Keratinocyte (primary cell): ENCODE measurements at regions not wholly inside any gene's neighbourhood (a gene's known extent, or its start where the extent isn't known, plus 50 kb on each side); places are given as distances from the start of the nearest gene placed in this dataset.

Experiments used
- CTCF ChIP-seq, 3 experiments: IDR thresholded peaks in 1 of 3; conservative IDR thresholded peaks in 1 of 3; optimal IDR thresholded peaks in 1 of 3; 2 replicates in 2 of 3; 3 replicates in 1 of 3; pipeline versions ENCODE3 to v1.5.1; 2011; ENCODE audit warnings: low read length in 3 of 3, mild to moderate bottlenecking in 3 of 3, moderate library complexity in 2 of 3, control low read depth in 1 of 3, inconsistent platforms in 1 of 3; ENCODE audit not compliant: insufficient read depth in 2 of 3; ENCODE audit errors: extremely low read depth in 1 of 3
- EZH2 ChIP-seq: IDR thresholded peaks from one replicate; pipeline ENCODE4 v1.6.1; 2012; ENCODE audit warnings: inconsistent platforms, mild to moderate bottlenecking, low read length, moderate library complexity

DNA sequence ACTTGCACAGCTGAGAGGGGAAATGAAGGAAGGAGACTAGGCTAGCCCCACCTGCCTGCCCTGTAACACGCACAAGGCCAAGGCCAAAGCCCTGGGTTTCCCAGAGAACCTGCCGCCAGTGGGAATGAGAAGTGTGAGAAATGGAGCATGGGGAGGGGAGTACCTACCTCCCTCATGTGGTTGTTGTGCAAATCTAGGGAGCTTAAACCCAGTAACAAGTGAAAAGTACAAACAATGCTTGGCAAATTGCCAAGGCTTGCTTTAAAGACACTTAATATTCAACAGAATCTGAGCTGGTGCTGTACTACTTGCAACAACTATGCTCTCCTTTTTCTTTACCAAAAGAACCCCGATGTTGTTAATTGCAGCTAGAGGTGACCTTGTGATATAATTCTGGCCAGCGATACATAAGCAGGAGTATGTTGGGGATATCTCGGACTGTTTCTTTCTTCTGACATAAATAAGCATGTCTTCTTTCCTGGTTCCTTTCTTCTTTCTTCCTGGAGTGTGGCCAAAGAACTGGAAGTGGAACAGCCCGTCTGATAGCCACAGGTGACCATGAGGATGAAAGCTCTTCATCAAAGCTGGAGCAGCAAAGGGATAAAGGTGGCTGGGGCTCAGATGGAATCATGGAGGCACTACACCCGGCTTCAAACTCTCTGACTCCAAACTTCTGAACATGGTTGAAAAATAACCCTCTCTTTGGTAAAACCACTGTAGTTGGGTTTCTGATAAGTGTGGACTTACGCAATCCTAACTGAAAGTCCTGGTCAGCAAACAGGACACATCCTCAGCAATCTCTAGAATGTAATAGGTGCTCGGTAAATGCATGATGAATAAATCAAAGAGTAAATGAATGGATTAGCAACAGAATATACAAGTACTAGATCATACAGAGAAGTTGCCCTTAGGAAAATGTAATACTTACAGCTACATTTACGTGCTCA lies 207.9 kb downstream of the NUAK1 start:
- TF ChIP-seq EZH2 (no peak), CTCF (optimal IDR thresholded peaks at IDR 0.05 in 1 of 3, IDR thresholded peaks at IDR 0.05 in 1 of 3, conservative IDR thresholded peaks at IDR 0.05 in 1 of 3; ENCODE audit: extremely low read depth in 1 of 3, insufficient read depth in 2 of 3, low read length in 3 of 3) (no peak)
